GM19455 (cell line): ENCODE measurements at regions not wholly inside any gene's neighbourhood (a gene's known extent, or its start where the extent isn't known, plus 50 kb on each side); places are given as distances from the start of the nearest gene placed in this dataset.

Experiments used
- ATAC-seq: cut with Tn5 transposase; IDR thresholded peaks from one replicate; pipeline ENCODE4 v1.9.1; 2021; ENCODE audit not compliant: unreplicated experiment

GRCh38 chr5:8611067-8611466 lies 742.1 kb downstream of the MTRR start:
- ATAC-seq: no peak

GRCh38 chr5:8613078-8613685 lies 744.2 kb downstream of the MTRR start:
- ATAC-seq: no peak

GRCh38 chr5:8615142-8615858 lies 746.4 kb downstream of the MTRR start:
- ATAC-seq: no peak

DNA sequence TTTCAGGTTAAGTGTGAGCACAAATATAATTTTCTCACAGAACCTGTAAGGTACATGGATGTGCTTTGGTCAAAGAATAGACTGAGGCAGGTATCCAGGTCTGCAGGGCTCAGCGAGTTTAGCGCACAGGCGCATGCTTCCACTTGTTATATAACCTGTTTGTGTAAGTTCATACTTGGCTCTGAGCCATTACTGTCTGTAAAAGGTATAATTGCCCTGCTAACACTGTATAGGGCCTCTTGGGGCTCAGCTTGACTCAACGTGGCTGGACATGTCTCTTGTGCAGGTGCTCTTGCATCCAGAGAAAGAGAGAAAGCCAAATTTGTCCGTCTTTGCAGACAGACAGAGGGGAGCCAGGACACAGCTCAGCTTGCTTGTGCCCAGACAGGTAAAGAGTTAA lies 759.6 kb downstream of the MTRR start:
- no peak for ATAC-seq

DNA sequence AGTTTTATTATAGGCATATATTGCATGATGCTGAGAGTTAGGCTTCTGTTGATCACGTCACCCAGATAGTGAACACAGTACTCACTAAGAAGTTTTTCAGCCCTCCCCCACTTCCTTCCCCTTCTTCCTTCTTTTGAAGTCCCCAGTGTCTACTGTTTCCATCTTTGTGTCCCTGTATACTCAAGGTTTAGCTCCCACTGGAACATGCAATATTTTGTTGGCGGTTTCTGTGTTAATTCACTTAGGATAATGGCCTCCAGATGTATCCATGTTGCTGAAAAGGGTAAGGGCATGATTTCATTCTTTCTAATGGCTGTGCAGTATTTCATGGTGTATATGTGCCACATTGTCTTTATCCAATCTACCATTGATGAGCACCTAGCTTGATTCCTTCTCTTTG lies 764.3 kb downstream of the MTRR start:
- ATAC-seq: no peak

GRCh38 chr5:8633696-8634095 lies 764.7 kb downstream of the MTRR start:
- ATAC-seq: no peak

DNA sequence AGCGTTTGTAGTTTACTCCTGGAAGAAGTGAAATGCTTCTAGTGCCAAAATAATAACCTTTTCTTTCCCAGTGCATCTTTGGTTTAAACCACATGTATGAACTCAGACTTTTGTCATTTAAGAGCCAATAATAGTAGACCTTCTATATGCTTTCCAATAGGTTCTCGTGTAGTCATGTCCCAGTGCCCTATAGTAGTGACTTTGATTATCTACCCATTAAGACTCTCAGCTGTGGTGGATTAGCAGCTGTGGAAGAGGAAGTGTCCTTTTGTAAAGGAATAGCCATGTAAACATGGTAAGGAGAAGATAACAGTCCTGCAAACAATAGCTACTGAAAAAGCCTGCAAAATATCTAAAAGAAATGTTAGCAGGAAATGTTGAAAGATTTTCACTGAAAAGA lies 765.3 kb downstream of the MTRR start:
- ATAC-seq: no peak

GRCh38 chr5:8641786-8642505 lies 773.0 kb downstream of the MTRR start:
- ATAC-seq: no peak

- no peak for ATAC-seq
Observed at GRCh38 chr5:8644377-8644776, 775.4 kb downstream of the MTRR start.

- no peak for ATAC-seq
Observed at GRCh38 chr5:8647111-8647510, 778.2 kb downstream of the MTRR start.

- ATAC-seq: no peak
Observed at GRCh38 chr5:8650186-8650585, 781.2 kb downstream of the MTRR start.

DNA sequence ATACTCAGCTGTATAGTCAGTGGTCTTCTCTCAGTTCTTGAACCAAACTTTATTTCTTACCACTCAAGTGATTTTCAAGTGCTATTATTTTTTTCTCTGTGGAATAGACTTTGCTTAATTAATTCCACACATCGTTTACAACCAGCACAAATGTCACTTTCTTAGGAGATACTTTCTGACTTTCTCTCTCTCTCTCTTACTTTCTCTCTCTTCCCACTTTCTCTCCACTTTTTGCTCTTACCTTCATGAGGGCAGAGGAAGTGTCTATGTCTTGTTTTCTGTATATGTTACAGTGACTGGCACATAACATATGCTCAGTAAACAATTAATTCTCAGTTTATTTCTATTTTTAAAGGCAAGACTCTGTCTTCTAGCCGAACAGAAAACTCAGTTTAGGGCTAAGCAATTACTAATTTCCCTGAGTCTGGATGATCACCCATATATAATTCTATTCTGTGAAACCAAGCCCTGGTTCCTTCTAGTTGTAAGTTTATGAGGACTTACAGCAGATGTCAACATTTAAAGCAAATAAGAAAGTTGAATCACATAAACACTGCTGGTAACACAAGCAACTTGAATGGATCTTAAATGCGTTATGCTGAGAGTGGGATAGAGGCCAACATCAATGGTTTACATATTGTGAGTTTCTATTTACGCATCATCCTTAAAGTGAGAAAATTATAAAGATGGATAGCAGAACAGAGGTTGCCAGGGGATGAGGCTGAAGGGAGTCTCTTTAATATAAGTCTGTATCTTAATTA lies 791.4 kb downstream of the MTRR start:
- no peak for ATAC-seq

DNA sequence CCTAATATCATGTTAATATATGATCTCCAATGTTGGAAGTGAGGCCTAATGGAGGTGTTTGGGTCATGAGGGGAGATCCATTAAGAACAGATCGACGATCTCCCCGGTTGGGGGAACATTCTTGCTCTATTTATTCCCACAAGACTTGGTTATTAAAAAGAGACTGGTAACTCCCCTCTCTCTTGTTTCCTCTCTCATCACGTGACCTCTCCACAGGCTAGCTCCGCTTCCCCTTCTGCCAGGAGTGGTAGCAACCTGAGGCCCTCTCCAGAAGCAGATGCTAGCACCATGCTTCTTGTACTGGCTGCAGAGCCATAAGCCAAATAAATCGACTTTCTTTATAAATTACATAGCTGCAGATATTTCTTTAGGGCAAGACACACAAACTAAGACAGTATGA lies 794.4 kb downstream of the MTRR start:
- ATAC-seq: no peak

DNA sequence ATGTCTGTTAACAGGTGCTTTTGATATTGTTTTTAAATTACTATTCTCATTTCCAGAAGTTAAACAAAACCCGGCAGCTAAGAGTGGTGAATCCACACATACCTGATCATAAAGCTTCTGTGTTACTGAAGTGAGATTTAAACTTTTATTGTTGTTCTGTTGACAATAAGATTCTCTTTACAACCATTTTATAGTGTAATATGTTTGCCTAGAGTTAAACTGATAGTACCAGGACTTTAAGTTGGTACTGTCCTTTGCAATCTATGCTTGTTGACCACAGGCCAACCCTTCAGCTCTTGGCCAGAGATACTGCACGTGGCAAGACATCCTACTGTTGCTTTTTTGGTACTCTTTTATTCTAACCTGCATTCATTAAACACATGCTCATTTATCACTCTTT lies 806.2 kb downstream of the MTRR start:
- ATAC-seq: no peak

DNA sequence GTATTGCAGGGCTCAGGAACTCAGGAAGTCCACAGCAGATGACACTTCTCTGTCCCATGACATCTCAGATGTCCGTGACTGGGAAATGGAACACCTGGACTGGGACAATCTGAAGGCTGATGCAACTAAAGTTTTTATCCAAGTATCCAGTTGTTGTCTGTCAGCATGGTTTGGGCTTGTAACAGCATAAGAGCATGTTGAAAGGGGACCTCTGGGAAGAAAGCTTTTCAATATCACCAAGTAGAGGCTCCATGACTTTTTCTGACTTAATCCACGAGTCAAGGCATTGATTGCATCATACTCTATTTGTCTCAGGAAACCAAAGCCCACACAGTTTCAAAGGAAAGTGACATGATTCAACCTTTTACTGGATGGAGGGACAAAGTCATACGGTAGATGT lies 807.7 kb downstream of the MTRR start:
- no peak for ATAC-seq

DNA sequence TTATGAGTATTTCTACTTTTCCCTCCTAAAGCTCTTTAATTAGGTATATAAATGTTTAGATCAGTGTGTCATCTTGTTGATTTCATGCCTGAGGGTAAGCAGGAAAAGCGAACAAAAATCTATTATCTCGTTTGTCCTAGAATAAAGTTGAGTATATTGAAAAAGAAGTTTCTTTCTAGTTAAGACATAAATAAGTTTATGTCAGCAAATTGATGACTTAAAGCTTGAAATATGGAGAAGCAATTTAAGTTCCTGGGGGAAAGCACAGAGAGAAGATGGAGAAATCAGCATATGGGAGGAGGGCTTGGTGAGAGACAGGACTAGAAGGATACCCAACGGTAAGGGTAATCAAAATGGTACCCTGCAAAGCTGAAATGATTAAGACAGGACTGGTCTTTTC lies 813.4 kb downstream of the MTRR start:
- ATAC-seq: no peak

DNA sequence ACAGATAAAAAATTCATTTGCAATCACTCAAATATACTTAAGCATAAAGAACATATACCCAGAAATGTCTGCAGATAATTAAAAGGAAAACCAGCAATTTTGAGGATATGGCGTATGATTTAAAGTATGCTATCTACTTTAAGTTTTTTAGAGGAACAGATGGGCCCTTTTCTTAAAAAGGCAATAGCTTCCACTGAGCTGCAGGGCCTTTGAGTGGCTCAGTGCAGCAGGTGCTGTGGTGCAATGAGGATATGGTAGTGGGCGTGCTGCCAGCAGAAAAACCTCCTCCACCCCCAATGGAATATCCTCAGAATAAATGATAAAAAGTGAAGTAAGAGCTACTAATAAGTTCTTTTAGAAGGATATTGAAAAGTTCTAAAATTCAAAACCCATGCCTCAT lies 814.5 kb downstream of the MTRR start:
- no peak for ATAC-seq

GRCh38 chr5:8685704-8686103 lies 816.8 kb downstream of the MTRR start:
- no peak for ATAC-seq

DNA sequence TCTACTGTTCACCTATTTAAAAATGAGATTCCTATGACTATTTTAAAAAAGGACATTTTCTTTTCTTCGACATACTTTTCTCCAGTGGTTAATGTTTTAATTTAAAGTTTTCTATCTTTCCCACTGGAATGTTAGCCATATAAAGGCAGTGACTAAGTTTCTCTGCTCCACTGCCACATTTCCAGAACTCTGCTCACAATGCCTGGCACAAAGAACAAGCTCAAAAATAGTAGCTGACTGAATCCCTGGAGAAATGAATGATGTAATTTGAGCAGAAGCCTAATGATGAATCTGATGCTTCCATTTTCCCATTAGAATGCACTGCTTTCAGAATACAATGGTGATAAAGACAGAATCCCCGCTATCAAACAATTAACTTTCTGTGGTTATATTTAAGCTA lies 817.8 kb downstream of the MTRR start:
- no peak for ATAC-seq

DNA sequence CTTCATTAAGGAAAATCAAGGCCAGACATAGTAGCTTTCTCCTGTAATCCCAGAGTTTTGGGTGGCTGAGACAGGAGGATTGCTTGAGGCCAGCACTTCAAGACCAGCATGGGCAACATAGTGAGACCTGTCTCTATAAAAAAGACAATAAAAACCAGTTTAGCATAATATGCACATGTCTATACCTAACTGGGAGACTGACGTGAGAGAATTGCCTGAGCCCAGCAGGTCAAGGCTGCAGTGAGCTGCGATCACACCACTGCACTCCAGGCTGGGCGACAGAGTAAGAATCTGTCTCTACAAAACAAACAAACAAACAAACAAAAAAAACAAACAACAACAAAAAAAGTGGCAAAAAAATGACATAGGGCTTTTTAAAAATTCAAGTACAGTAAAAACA lies 820.8 kb downstream of the MTRR start:
- ATAC-seq: no peak

- ATAC-seq: no peak
Observed at GRCh38 chr5:8691221-8691620, 822.3 kb downstream of the MTRR start.
